Liver (tissue), 3 donors: ENCODE measurements at regions not wholly inside any gene's neighbourhood (a gene's known extent, or its start where the extent isn't known, plus 50 kb on each side); places are given as distances from the start of the nearest gene placed in this dataset.

Source experiments
- GABPA ChIP-seq, 2 donors: IDR thresholded peaks in 1 of 2; conservative IDR thresholded peaks in 1 of 2; 2 replicates each; pipeline ENCODE4 v1.6.1; 2016; ENCODE audit warnings: antibody characterized with exemption in 2 of 2, mild to moderate bottlenecking in 1 of 2, moderate library complexity in 1 of 2
- JUND ChIP-seq, 2 donors: IDR thresholded peaks; 2 replicates each; pipeline ENCODE4 v1.6.1; 2016; ENCODE audit warnings: antibody characterized with exemption in 2 of 2
- RAD21 ChIP-seq, 2 donors: IDR thresholded peaks; 2 replicates each; pipeline ENCODE4 v1.6.1; 2016; ENCODE audit warnings: antibody characterized with exemption in 2 of 2, mild to moderate bottlenecking in 2 of 2
- SP1 ChIP-seq: IDR thresholded peaks from 2 replicates; pipeline ENCODE4 v1.6.1; 2018; ENCODE audit warnings: antibody characterized with exemption, mild to moderate bottlenecking
- TAF1 ChIP-seq: conservative IDR thresholded peaks from 2 replicates; pipeline ENCODE4 v1.6.1; 2016; ENCODE audit warnings: antibody characterized with exemption, mild to moderate bottlenecking
- YY1 ChIP-seq: IDR thresholded peaks from 2 replicates; pipeline ENCODE4 v1.6.1; 2016; ENCODE audit warnings: antibody characterized with exemption, mild to moderate bottlenecking
- TF ChIP-seq, protein P1 (sequence below): IDR thresholded peaks from 2 replicates; pipeline ENCODE4 v1.6.1; 2016; ENCODE audit warnings: antibody characterized with exemption
- TF ChIP-seq, protein P2 (sequence below): fragments of 150-350 bp; IDR thresholded peaks from 2 replicates; pipeline ENCODE4 v1.5.1; 2017; ENCODE audit warnings: improper control_type of control experiment, low read depth, low read length; ENCODE audit not compliant: missing input control
- TF ChIP-seq, protein P3 (sequence below): IDR thresholded peaks from 2 replicates; pipeline ENCODE4 v1.6.1; 2016; ENCODE audit warnings: antibody characterized with exemption
- TF ChIP-seq, protein P4 (sequence below): IDR thresholded peaks from 2 replicates; pipeline ENCODE4 v1.6.1; 2016; ENCODE audit warnings: antibody characterized with exemption, mild to moderate bottlenecking
- donor health status: healthy.
- donor health status: healthy.

DNA sequence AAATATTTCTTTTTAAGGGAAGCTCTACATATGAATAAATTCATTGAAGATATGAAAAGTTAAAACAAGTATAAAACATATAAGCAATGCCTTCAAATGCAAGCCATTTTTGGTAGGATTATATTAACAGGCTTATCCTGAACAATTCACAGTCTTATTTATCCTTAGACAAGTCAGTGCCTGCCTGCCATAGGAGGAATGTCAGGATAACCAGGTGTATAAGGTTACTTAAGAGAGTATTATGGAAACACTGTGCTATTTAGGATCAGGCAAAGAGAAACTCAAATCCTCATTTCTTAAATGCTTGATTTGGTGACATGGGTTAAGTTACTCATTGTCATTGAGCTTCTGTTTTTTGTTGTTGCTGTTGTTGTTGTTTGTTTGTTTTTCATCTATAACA, 2029.9 kb upstream of the AGA start:
- TF ChIP-seq, protein P1, sequence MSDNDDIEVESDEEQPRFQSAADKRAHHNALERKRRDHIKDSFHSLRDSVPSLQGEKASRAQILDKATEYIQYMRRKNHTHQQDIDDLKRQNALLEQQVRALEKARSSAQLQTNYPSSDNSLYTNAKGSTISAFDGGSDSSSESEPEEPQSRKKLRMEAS: no peak
- TF ChIP-seq, protein P2, sequence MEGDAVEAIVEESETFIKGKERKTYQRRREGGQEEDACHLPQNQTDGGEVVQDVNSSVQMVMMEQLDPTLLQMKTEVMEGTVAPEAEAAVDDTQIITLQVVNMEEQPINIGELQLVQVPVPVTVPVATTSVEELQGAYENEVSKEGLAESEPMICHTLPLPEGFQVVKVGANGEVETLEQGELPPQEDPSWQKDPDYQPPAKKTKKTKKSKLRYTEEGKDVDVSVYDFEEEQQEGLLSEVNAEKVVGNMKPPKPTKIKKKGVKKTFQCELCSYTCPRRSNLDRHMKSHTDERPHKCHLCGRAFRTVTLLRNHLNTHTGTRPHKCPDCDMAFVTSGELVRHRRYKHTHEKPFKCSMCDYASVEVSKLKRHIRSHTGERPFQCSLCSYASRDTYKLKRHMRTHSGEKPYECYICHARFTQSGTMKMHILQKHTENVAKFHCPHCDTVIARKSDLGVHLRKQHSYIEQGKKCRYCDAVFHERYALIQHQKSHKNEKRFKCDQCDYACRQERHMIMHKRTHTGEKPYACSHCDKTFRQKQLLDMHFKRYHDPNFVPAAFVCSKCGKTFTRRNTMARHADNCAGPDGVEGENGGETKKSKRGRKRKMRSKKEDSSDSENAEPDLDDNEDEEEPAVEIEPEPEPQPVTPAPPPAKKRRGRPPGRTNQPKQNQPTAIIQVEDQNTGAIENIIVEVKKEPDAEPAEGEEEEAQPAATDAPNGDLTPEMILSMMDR: no peak
- TF ChIP-seq JUND (IDR thresholded peaks at IDR 0.05): no peak
- TF ChIP-seq YY1: no peak
- no peak for TF ChIP-seq RAD21 (IDR thresholded peaks at IDR 0.05)
- TF ChIP-seq, protein P3, sequence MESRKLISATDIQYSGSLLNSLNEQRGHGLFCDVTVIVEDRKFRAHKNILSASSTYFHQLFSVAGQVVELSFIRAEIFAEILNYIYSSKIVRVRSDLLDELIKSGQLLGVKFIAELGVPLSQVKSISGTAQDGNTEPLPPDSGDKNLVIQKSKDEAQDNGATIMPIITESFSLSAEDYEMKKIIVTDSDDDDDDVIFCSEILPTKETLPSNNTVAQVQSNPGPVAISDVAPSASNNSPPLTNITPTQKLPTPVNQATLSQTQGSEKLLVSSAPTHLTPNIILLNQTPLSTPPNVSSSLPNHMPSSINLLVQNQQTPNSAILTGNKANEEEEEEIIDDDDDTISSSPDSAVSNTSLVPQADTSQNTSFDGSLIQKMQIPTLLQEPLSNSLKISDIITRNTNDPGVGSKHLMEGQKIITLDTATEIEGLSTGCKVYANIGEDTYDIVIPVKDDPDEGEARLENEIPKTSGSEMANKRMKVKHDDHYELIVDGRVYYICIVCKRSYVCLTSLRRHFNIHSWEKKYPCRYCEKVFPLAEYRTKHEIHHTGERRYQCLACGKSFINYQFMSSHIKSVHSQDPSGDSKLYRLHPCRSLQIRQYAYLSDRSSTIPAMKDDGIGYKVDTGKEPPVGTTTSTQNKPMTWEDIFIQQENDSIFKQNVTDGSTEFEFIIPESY: no peak
- no peak for TF ChIP-seq SP1
- TF ChIP-seq, protein P4, sequence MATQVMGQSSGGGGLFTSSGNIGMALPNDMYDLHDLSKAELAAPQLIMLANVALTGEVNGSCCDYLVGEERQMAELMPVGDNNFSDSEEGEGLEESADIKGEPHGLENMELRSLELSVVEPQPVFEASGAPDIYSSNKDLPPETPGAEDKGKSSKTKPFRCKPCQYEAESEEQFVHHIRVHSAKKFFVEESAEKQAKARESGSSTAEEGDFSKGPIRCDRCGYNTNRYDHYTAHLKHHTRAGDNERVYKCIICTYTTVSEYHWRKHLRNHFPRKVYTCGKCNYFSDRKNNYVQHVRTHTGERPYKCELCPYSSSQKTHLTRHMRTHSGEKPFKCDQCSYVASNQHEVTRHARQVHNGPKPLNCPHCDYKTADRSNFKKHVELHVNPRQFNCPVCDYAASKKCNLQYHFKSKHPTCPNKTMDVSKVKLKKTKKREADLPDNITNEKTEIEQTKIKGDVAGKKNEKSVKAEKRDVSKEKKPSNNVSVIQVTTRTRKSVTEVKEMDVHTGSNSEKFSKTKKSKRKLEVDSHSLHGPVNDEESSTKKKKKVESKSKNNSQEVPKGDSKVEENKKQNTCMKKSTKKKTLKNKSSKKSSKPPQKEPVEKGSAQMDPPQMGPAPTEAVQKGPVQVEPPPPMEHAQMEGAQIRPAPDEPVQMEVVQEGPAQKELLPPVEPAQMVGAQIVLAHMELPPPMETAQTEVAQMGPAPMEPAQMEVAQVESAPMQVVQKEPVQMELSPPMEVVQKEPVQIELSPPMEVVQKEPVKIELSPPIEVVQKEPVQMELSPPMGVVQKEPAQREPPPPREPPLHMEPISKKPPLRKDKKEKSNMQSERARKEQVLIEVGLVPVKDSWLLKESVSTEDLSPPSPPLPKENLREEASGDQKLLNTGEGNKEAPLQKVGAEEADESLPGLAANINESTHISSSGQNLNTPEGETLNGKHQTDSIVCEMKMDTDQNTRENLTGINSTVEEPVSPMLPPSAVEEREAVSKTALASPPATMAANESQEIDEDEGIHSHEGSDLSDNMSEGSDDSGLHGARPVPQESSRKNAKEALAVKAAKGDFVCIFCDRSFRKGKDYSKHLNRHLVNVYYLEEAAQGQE: no peak
- TF ChIP-seq GABPA (IDR thresholded peaks at IDR 0.05 in 1 of 2, conservative IDR thresholded peaks at IDR 0.05 in 1 of 2): no peak
- TF ChIP-seq TAF1: no peak
